ENCODE measurements at regions not wholly inside any gene's neighbourhood (a gene's known extent, or its start where the extent isn't known, plus 50 kb on each side); places are given as distances from the start of the nearest gene placed in this dataset.
"Not testable (repeated sequence)": the region's sequence is repeated elsewhere in the genome, so short reads cannot be mapped to it uniquely, and the experiment has no call there.

- not testable (repeated sequence) for H3K4me3 ChIP-seq (ENCODE audit: low read length, poor library complexity, severe bottlenecking); H3K79me2 ChIP-seq (ENCODE audit: insufficient read depth, low read length); H3K9me3 ChIP-seq (ENCODE audit: insufficient read depth, low read depth, low read length); H3K4me2 ChIP-seq (ENCODE audit: low read depth, low read length, poor library complexity, severe bottlenecking); H3K36me3 ChIP-seq (ENCODE audit: insufficient read depth, low read length); H3K9me2 ChIP-seq (replicated peaks; ENCODE audit: low read depth, low read length); H3K9ac ChIP-seq (ENCODE audit: low read depth, low read length, poor library complexity, severe bottlenecking); H3K4me1 ChIP-seq (ENCODE audit: insufficient read depth, low read length, poor library complexity, severe bottlenecking); H4K20me1 ChIP-seq (ENCODE audit: insufficient read depth, low read length, poor library complexity, severe bottlenecking); H3F3A ChIP-seq (ENCODE audit: low read depth); H2AFZ ChIP-seq (ENCODE audit: low read length); H3K27me3 ChIP-seq (ENCODE audit: insufficient read depth, low read length, poor library complexity, severe bottlenecking)
Measured at GRCh38 chr16:29326164-29327125, 80.1 kb downstream of the NPIPB11 start.

DNA sequence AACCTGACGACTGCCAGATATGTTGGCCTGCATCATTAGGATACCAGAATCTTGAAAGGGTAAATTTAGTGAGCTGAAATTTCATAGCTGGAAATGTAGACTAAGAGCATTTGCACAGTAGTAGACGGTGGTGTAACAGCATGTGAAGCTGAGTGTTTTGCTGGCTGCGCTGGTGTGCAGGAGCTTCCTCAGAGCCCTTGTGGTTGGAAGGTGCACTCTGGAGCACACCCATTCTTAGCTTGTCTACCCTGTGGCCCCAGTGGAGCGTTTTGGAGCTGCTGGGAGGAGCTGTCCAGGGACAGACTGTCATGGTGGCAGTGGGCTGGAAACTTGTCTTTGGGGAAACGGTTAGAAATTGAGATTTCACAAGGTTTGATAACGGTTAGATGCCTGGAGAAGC is 82.8 kb downstream of the NPIPB11 start:
- H3K4me3 ChIP-seq (ENCODE audit: low read length, poor library complexity, severe bottlenecking); H3F3A ChIP-seq (ENCODE audit: low read depth); H3K9me2 ChIP-seq (replicated peaks; ENCODE audit: low read depth, low read length); H2AFZ ChIP-seq (ENCODE audit: low read length); H3K9ac ChIP-seq (ENCODE audit: low read depth, low read length, poor library complexity, severe bottlenecking); H3K4me2 ChIP-seq (ENCODE audit: low read depth, low read length, poor library complexity, severe bottlenecking); H3K9me3 ChIP-seq (ENCODE audit: insufficient read depth, low read depth, low read length); H3K27me3 ChIP-seq (ENCODE audit: insufficient read depth, low read length, poor library complexity, severe bottlenecking); H3K79me2 ChIP-seq (ENCODE audit: insufficient read depth, low read length); H4K20me1 ChIP-seq (ENCODE audit: insufficient read depth, low read length, poor library complexity, severe bottlenecking); H3K4me1 ChIP-seq (ENCODE audit: insufficient read depth, low read length, poor library complexity, severe bottlenecking); H3K36me3 ChIP-seq (ENCODE audit: insufficient read depth, low read length): not testable (repeated sequence)

DNA sequence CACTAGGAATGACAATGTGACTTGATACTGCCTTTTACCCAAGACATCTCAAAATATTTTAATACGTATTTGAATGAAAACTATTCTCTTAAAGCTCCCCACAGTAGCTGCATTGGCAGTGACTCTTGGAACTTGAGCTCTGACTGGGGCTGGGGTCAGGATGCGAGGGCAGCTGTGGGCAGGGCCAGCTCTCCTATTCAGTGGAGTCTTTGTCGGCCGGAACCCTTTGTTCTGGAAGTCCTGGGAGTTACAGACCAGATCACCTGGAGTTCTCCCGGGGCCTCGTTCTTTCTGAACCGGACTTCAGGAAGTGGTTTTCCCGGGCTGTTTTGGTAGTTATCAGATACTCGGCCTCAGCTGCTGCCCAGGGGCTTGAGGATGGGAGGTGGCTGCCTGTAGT is 84.9 kb downstream of the NPIPB11 start:
- Histone ChIP-seq H3K9ac (ENCODE audit: low read depth, low read length, poor library complexity, severe bottlenecking) (no peak overlapping the region), H3K9me2 (replicated peaks; ENCODE audit: low read depth, low read length) (no peaks in the 10 kb centered on the region), H3K79me2 (ENCODE audit: insufficient read depth, low read length) (no peaks in the 10 kb centered on the region), H4K20me1 (ENCODE audit: insufficient read depth, low read length, poor library complexity, severe bottlenecking) (no peaks in the 10 kb centered on the region), H3K27me3 (ENCODE audit: insufficient read depth, low read length, poor library complexity, severe bottlenecking) (no peaks in the 10 kb centered on the region), H3K4me3 (ENCODE audit: low read length, poor library complexity, severe bottlenecking) (no peak overlapping the region), H3F3A (ENCODE audit: low read depth) (no peaks in the 10 kb centered on the region), H3K36me3 (ENCODE audit: insufficient read depth, low read length) (no peaks in the 10 kb centered on the region), H3K4me1 (ENCODE audit: insufficient read depth, low read length, poor library complexity, severe bottlenecking) (no peaks in the 10 kb centered on the region), H3K4me2 (ENCODE audit: low read depth, low read length, poor library complexity, severe bottlenecking) (no peak overlapping the region), H3K9me3 (ENCODE audit: insufficient read depth, low read depth, low read length) (no peaks in the 10 kb centered on the region), H2AFZ (ENCODE audit: low read length) (no peak overlapping the region)
- no peak for TF ChIP-seq CTCF (conservative IDR thresholded peaks at IDR 0.05; ENCODE audit: low read length)
- no peak for TF ChIP-seq EZH2phosphoT487 (IDR thresholded peaks at IDR 0.05; ENCODE audit: borderline replicate concordance)

DNA sequence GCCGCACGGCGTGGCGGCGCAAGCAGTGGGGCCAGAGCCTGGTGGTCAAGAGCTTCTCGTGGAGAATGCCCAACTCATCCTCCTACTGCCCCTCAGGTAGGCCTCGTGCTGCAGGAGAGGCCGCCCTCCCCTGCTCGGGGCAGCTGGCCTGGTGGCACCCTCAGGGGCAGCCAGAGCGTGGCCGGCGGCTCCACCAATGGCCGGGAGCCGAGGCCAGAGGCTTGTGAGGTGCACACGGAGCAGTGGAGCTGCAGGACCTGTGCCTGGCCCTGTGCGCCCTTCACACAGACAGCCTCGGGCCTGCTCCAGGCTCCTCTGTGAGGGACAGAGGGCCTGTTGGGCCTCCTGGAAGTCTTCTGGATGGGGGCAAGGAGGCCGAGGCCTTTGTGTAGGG is 85.5 kb downstream of the NPIPB11 start:
- H3F3A ChIP-seq (ENCODE audit: low read depth), result no peaks in the 10 kb centered on the region
- H3K4me1 ChIP-seq (ENCODE audit: insufficient read depth, low read length, poor library complexity, severe bottlenecking), result no peaks in the 10 kb centered on the region
- no peaks in the 10 kb centered on the region for H3K9me2 ChIP-seq (replicated peaks; ENCODE audit: low read depth, low read length)
- H3K36me3 ChIP-seq (ENCODE audit: insufficient read depth, low read length), result no peaks in the 10 kb centered on the region
- no peaks in the 10 kb centered on the region for H3K79me2 ChIP-seq (ENCODE audit: insufficient read depth, low read length)
- H3K27me3 ChIP-seq (ENCODE audit: insufficient read depth, low read length, poor library complexity, severe bottlenecking), result no peaks in the 10 kb centered on the region
- no peak overlapping the region for H3K4me2 ChIP-seq (ENCODE audit: low read depth, low read length, poor library complexity, severe bottlenecking)
- no peak overlapping the region for H3K9ac ChIP-seq (ENCODE audit: low read depth, low read length, poor library complexity, severe bottlenecking)
- H3K4me3 ChIP-seq (ENCODE audit: low read length, poor library complexity, severe bottlenecking), result no peak overlapping the region
- TF ChIP-seq EZH2phosphoT487 (IDR thresholded peaks at IDR 0.05; ENCODE audit: borderline replicate concordance), result no peak
- TF ChIP-seq CTCF (conservative IDR thresholded peaks at IDR 0.05; ENCODE audit: low read length), result no peak
- no peak overlapping the region for H2AFZ ChIP-seq (ENCODE audit: low read length)
- no peaks in the 10 kb centered on the region for H3K9me3 ChIP-seq (ENCODE audit: insufficient read depth, low read depth, low read length)
- no peaks in the 10 kb centered on the region for H4K20me1 ChIP-seq (ENCODE audit: insufficient read depth, low read length, poor library complexity, severe bottlenecking)

Measured in Loucy (cell line).